HG02938 (cell line): ENCODE measurements at regions not wholly inside any gene's neighbourhood (a gene's known extent, or its start where the extent isn't known, plus 50 kb on each side); places are given as distances from the start of the nearest gene placed in this dataset.

Source experiments
- ATAC-seq: cut with Tn5 transposase; IDR thresholded peaks from one replicate; pipeline ENCODE4 v1.9.1; 2021; ENCODE audit warnings: mild to moderate bottlenecking, moderate library complexity; ENCODE audit not compliant: unreplicated experiment

- ATAC-seq: no peak
These were observed 68.4 kb upstream of the NOX3 start for GRCh38 chr6:155523821-155524651.

- ATAC-seq: no peak
These were observed 66.1 kb upstream of the NOX3 start for GRCh38 chr6:155521719-155522118.

- ATAC-seq: no peak
These were observed 64.4 kb upstream of the NOX3 start for GRCh38 chr6:155520078-155520477.

- no peak for ATAC-seq
These were observed 63.6 kb upstream of the NOX3 start for GRCh38 chr6:155519176-155519738.

GRCh38 chr6:155517294-155517693 is 61.7 kb upstream of the NOX3 start:
- no peak for ATAC-seq

- peak; percentile 70 for ATAC-seq
These were observed 55.2 kb upstream of the NOX3 start for GRCh38 chr6:155510879-155511278.

GRCh38 chr6:155509743-155510475 is 54.3 kb upstream of the NOX3 start:
- ATAC-seq: no peak

- no peak for ATAC-seq
These were observed 50.0 kb upstream of the NOX3 start for GRCh38 chr6:155505608-155505989.
